ENCODE measurements at regions not wholly inside any gene's neighbourhood (a gene's known extent, or its start where the extent isn't known, plus 50 kb on each side); places are given as distances from the start of the nearest gene placed in this dataset.

DNA sequence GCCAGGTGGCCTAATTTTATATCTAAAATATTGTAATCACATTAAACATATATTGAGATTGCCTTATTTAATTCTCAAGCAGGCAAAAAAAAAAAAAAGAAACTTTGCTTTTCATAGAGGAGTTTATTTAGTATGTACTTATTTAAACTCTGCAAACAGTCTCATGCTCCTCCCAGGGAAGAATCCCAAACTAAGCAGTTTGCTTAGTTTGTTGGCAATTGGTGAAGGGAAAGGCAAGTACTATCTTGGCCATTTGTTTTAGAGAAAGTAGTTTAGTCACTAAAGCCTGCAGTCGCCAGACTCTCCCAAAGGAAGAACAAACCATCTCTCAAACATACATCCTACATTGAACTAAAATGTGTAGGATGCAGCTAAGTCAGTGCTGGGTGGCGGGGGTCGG is 226.8 kb downstream of the CDC14C start:
- Mint-ChIP-seq H3K9me3 (no peaks in the 10 kb centered on the region), H3K27ac (no peak overlapping the region), H3K4me1 (no peaks in the 10 kb centered on the region), H3K27me3 (no peaks in the 10 kb centered on the region), H3K4me3 (no peak overlapping the region)
- ATAC-seq (no peak), DNase-seq (no peak)

GRCh38 chr7:49158321-49158720 is 234.0 kb downstream of the CDC14C start:
- no peaks in the 10 kb centered on the region for H3K4me1 Mint-ChIP-seq
- H3K27me3 Mint-ChIP-seq: no peaks in the 10 kb centered on the region
- DNase-seq: no peak
- no peak for ATAC-seq
- H3K9me3 Mint-ChIP-seq: peaks cover 0 to 6% of the 10 kb centered on the region in 2 donors
- no peak overlapping the region for H3K27ac Mint-ChIP-seq
- no peak overlapping the region for H3K4me3 Mint-ChIP-seq

GRCh38 chr7:49159536-49159935 is 235.2 kb downstream of the CDC14C start:
- no peak for DNase-seq
- peaks cover 3 to 6% of the 10 kb centered on the region in 2 donors for H3K9me3 Mint-ChIP-seq
- H3K27ac Mint-ChIP-seq: no peak overlapping the region
- H3K4me3 Mint-ChIP-seq: no peak overlapping the region
- no peak for ATAC-seq
- H3K27me3 Mint-ChIP-seq: no peaks in the 10 kb centered on the region
- no peaks in the 10 kb centered on the region for H3K4me1 Mint-ChIP-seq

DNA sequence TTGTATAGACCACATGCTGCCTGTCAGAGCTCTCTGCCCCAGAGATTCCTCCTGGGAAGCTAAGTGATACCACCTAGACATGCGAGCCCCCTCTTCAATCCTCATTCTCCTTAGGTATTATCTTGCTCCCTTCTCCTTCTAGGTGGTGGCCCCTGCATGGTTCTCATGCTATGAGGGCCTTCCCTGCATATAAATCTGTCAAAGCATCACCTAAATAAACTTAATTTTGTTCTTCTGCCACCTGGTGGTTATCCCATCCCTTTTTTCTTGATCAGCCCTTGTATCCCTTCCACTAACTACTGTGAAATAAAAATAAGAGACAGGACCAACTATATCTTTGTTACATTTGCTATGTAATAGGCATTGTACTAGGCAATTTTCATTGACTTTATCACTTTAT is 242.1 kb downstream of the CDC14C start:
- H3K27me3 Mint-ChIP-seq: no peaks in the 10 kb centered on the region
- no peak overlapping the region for H3K27ac Mint-ChIP-seq
- ATAC-seq (no peak), DNase-seq (no peak)
- H3K4me3 Mint-ChIP-seq: no peak overlapping the region
- H3K9me3 Mint-ChIP-seq: peaks cover 0 to 3% of the 10 kb centered on the region in 2 donors
- H3K4me1 Mint-ChIP-seq: no peaks in the 10 kb centered on the region

DNA sequence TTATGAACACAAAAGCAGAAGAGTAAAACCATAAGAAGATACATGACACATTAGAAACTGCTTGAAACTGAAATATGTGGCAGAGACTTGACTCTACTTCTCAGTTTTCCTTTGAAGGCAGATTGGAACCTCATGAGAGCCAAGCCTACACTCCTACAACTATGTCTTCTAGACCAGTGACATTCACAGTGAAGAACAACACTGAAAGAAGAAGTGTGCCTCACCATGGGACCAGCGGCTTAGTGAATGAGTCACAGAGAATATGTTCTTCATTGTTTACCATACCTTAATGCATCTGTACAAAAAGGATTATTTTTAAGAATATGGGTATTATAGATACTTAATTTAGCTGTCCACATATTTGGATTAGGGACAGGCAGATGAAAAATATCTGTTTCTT is 248.3 kb downstream of the CDC14C start:
- ATAC-seq: no peak
- no peaks in the 10 kb centered on the region for H3K27me3 Mint-ChIP-seq
- no peaks in the 10 kb centered on the region for H3K9me3 Mint-ChIP-seq
- H3K4me3 Mint-ChIP-seq: no peak overlapping the region
- H3K4me1 Mint-ChIP-seq: no peaks in the 10 kb centered on the region
- H3K27ac Mint-ChIP-seq: no peak overlapping the region
- no peak for DNase-seq

GRCh38 chr7:49174396-49174795 is 250.0 kb downstream of the CDC14C start:
- Mint-ChIP-seq H3K4me3 (no peak overlapping the region), H3K27me3 (no peaks in the 10 kb centered on the region), H3K9me3 (no peaks in the 10 kb centered on the region), H3K4me1 (no peaks in the 10 kb centered on the region), H3K27ac (no peak overlapping the region)
- ATAC-seq (no peak), DNase-seq (no peak)

GRCh38 chr7:49187543-49188268 is 263.4 kb downstream of the CDC14C start:
- Mint-ChIP-seq H3K4me3 (no peak overlapping the region), H3K27ac (no peak overlapping the region), H3K4me1 (no peaks in the 10 kb centered on the region), H3K27me3 (no peaks in the 10 kb centered on the region), H3K9me3 (no peaks in the 10 kb centered on the region)
- DNase-seq (no peak), ATAC-seq (no peak)

DNA sequence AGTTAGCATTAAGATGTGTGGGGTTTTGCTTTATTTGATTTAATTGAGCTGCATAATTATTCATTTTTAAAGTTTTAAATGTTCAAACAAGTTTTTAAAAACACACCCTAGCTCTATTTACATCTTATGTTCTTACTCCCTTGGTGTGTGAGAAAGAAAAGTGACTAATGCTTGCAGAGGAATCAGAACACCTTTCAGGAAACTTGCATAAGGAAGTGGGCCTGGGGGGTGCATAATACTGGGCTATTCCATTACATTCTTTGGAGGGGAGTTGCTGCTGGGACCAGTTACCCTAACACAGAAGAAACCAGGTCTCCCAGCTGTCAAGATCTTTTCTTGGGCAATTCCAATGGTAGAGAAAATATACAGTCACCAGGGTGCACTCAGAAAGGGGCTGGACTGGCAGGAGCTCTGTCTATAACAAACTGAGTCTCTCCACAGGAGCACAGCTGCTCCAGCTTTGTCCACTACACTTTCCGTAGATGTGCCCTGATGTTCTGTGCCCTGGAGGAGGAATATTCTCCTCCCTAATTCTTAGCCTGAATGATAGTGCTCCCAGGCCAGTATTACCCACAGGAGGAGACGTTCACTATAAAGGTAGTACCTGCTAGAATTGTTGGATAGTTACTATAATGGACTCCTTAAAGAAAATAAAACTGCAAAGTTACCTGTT is 304.2 kb downstream of the CDC14C start:
- Mint-ChIP-seq H3K4me3 (no peak overlapping the region), H3K27me3 (no peaks in the 10 kb centered on the region), H3K9me3 (peaks cover 0 to 6% of the 10 kb centered on the region in 2 donors), H3K27ac (no peak overlapping the region), H3K4me1 (no peaks in the 10 kb centered on the region)
- DNase-seq (no peak), ATAC-seq (no peak)

DNA sequence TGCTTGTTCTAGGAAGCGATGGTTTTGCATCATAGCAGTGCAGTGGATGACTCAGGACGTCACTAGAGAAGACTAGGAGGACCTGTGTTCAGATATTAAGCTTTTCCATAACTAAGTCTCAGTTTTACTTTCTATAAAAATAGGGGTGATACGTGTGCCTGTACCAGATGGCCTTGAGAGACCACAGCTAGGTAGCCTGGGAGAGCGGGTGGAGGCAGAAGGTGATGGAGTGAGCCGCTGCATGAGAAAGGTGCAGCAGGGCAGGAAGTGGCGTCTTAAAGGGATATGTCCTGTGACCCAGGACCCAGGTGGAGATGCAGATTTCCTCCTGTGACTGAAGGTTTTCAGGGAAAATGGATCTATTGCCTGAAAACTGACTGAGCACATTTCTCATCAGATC is 304.9 kb downstream of the CDC14C start:
- Mint-ChIP-seq H3K27me3 (no peaks in the 10 kb centered on the region), H3K27ac (peak overlapping the region in 1 of 2 donors; percentile 24), H3K9me3 (peaks cover 0 to 6% of the 10 kb centered on the region in 2 donors), H3K4me3 (no peak overlapping the region), H3K4me1 (no peaks in the 10 kb centered on the region)
- ATAC-seq (no peak), DNase-seq (no peak)

GRCh38 chr7:49243521-49243920 is 319.2 kb downstream of the CDC14C start:
- Mint-ChIP-seq H3K4me3 (no peak overlapping the region), H3K27me3 (no peaks in the 10 kb centered on the region), H3K27ac (no peak overlapping the region), H3K9me3 (peaks cover 15 to 33% of the 10 kb centered on the region in 2 donors), H3K4me1 (no peaks in the 10 kb centered on the region)
- ATAC-seq: no peak
- no peak for DNase-seq

DNA sequence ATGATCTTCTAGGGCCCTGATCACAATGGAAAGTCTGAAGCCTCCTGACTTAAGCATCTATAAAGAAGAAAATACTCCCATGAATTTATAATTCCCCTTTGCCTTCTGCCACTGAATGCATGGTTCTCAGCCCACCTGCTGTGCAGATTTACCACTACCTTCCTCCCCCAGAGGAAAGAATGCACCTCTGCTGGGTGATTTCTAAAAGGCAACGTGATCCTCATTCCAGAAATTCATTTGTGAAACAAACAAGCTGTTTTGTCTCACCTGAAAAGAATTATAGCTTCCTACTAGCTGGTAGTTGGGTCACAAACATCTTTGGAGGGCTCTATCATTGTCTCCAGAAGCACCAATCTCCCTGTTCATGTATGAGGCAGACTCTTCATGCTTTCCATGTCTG is 320.2 kb downstream of the CDC14C start:
- no peak for ATAC-seq
- peaks cover 9 to 31% of the 10 kb centered on the region in 2 donors for H3K9me3 Mint-ChIP-seq

GRCh38 chr7:49245062-49245461 is 320.7 kb downstream of the CDC14C start:
- no peak for ATAC-seq
- peaks cover 9 to 31% of the 10 kb centered on the region in 2 donors for H3K9me3 Mint-ChIP-seq
- H3K27ac Mint-ChIP-seq: no peak overlapping the region
- H3K4me1 Mint-ChIP-seq: no peaks in the 10 kb centered on the region
- no peak overlapping the region for H3K4me3 Mint-ChIP-seq
- DNase-seq: no peak
- H3K27me3 Mint-ChIP-seq: no peaks in the 10 kb centered on the region

More for the DNA sequence above, 320.2 kb downstream of the CDC14C start:
- Mint-ChIP-seq H3K4me3 (no peak overlapping the region), H3K27ac (no peak overlapping the region), H3K4me1 (no peaks in the 10 kb centered on the region), H3K27me3 (no peaks in the 10 kb centered on the region)
- no peak for DNase-seq

DNA sequence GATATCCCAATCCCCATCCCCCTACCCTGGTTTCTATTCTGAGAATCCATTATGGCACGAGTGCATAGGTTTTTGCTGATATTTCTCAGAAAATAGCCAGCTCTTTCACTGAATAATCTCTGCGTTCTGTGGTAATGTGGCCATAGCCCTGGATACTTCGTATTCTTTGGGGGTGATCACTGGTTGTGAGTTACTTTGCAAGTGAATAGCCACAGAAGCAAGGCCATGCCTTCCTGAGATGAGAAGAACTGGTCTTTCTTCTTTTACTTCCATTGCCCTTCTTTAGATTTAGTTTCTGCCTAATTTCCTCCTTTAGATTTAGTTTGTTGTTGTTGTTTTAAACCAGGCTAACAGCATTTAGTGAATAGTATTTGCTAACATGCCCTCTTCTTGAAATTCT is 323.4 kb downstream of the CDC14C start:
- no peak overlapping the region for H3K27ac Mint-ChIP-seq
- H3K4me3 Mint-ChIP-seq: no peak overlapping the region
- no peak for DNase-seq
- ATAC-seq: no peak
- no peaks in the 10 kb centered on the region for H3K4me1 Mint-ChIP-seq
- H3K27me3 Mint-ChIP-seq: no peaks in the 10 kb centered on the region
- peaks cover 8 to 31% of the 10 kb centered on the region in 2 donors for H3K9me3 Mint-ChIP-seq

DNA sequence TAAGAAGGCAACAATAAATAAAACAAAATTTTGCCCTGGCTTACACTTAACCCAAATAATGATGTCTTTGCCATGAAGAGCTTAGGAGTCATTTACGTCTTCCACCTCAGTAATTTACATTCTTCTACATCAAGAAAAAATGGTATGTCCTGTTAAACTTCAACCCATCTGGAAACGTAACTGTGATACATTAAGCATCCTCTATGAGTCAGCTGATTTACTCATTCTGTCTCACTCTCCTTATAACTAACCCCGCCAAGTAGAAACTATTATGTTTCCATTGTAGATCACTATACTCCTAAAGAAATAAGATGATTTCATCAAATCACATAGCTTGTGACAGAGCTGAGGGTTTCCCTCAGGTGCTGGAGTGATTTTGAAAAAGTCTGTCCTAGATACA is 330.7 kb downstream of the CDC14C start:
- no peak for DNase-seq
- H3K27me3 Mint-ChIP-seq: no peaks in the 10 kb centered on the region

DNA sequence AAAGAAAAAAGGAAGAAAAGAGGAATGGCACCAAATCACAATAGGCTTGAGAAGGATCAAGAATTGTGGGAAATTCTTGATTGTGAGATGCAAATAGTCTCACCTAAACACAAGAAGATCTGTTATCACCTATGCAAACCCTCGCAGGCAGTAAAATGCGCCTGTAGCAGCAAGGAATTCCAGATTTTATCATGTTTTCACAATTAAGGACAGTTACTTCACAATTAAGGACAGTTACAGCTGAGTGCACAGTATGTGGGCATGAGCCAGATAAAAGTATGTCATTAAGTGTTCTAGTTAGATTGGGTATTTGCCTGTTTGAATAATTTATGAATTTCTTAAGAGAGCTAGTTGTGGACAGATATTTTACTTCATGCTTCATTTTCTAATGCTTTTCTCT is 336.2 kb downstream of the CDC14C start:
- ATAC-seq (no peak), DNase-seq (no peak)
- Mint-ChIP-seq H3K4me1 (no peaks in the 10 kb centered on the region), H3K27me3 (no peaks in the 10 kb centered on the region), H3K4me3 (no peak overlapping the region), H3K9me3 (peaks cover 0 to 6% of the 10 kb centered on the region in 2 donors), H3K27ac (no peak overlapping the region)

More for the DNA sequence above, 330.7 kb downstream of the CDC14C start:
- no peak for ATAC-seq
- H3K9me3 Mint-ChIP-seq: peaks cover 0 to 4% of the 10 kb centered on the region in 2 donors
- H3K4me1 Mint-ChIP-seq: no peaks in the 10 kb centered on the region
- H3K27ac Mint-ChIP-seq: no peak overlapping the region
- H3K4me3 Mint-ChIP-seq: no peak overlapping the region

DNA sequence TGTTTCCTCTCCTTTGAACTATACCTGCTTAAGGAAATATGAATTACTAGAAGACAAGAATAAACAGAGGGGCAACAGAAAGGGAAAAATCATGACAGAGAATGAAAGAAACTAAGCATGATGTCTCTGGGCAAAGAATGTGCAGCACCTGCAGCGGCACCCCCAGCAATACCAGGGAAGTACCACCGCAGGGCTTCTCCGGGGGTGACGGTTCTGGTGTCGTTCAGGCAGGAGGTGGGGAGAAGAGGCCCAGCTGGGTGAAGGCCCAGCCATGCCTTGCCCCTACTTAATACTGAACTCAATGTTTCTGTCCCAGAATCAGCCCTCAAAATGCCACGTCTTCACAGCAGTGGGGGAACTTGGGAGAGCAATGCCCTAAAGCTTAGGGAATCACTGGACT is 337.6 kb downstream of the CDC14C start:
- DNase-seq (no peak), ATAC-seq (no peak)
- no peaks in the 10 kb centered on the region for H3K4me1 Mint-ChIP-seq
- H3K27me3 Mint-ChIP-seq: no peaks in the 10 kb centered on the region
- no peak overlapping the region for H3K27ac Mint-ChIP-seq
- peaks cover 0 to 6% of the 10 kb centered on the region in 2 donors for H3K9me3 Mint-ChIP-seq
- H3K4me3 Mint-ChIP-seq: no peak overlapping the region

All from stimulated activated naive CD8-positive, alpha-beta T cell treated with anti-CD3 and anti-CD28 coated beads, Interleukin-15, amount 100 ng/mL, for 72 hours (primary cell).